ENCODE measurements at regions not wholly inside any gene's neighbourhood (a gene's known extent, or its start where the extent isn't known, plus 50 kb on each side); places are given as distances from the start of the nearest gene placed in this dataset.

- TF ChIP-seq, protein P1, sequence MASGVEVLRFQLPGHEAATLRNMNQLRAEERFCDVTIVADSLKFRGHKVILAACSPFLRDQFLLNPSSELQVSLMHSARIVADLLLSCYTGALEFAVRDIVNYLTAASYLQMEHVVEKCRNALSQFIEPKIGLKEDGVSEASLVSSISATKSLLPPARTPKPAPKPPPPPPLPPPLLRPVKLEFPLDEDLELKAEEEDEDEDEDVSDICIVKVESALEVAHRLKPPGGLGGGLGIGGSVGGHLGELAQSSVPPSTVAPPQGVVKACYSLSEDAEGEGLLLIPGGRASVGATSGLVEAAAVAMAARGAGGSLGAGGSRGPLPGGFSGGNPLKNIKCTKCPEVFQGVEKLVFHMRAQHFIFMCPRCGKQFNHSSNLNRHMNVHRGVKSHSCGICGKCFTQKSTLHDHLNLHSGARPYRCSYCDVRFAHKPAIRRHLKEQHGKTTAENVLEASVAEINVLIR (CRISPR knock-in tag; IDR thresholded peaks at IDR 0.05) = no peak
- TF ChIP-seq HSF4 (CRISPR knock-in tag; IDR thresholded peaks at IDR 0.05; ENCODE audit: borderline replicate concordance) (peak; percentile 14; the same call in 1 of the 2 replicates), HDAC2 (IDR thresholded peaks at IDR 0.05) (no peak; the same call in none of the 2 replicates), HCFC1 (IDR thresholded peaks at IDR 0.05; ENCODE audit: low read depth, low read length) (no peak), FOSL1 (tag; conservative IDR thresholded peaks at IDR 0.05) (peak; percentile 84), SREBF1 (IDR thresholded peaks at IDR 0.05; ENCODE audit: borderline replicate concordance, low read depth, low read length) (no peak), FOXK1 (CRISPR knock-in tag; IDR thresholded peaks at IDR 0.05; ENCODE audit: borderline replicate concordance) (no peak), THRAP3 (IDR thresholded peaks at IDR 0.05; ENCODE audit: borderline replicate concordance) (peak; percentile 97; the same call in 1 of the 2 replicates), NONO (IDR thresholded peaks at IDR 0.05; ENCODE audit: low read depth in 2 of 2, low read length in 1 of 2) (no peak), VEZF1 (CRISPR knock-in tag; IDR thresholded peaks at IDR 0.05) (peak; percentile 4), DDX20 (tag; IDR thresholded peaks at IDR 0.05; ENCODE audit: low read depth) (peak; percentile 26; the same call in 1 of the 2 replicates), ZC3H8 (IDR thresholded peaks at IDR 0.05) (0 out of 2 replicates have a peak, but pooled peaks have one; percentile 9), SNRNP70 (optimal IDR thresholded peaks at IDR 0.05; ENCODE audit: low read depth, low read length) (no peak), ZNF79 (CRISPR knock-in tag; IDR thresholded peaks at IDR 0.05; ENCODE audit: low read depth) (0 out of 2 replicates have a peak, but pooled peaks have one; percentile 65), ZNF778 (CRISPR knock-in tag; IDR thresholded peaks at IDR 0.05) (no peak), SREBF2 (CRISPR knock-in tag; IDR thresholded peaks at IDR 0.05) (no peak), PHF8 (IDR thresholded peaks at IDR 0.05; ENCODE audit: borderline replicate concordance, low read length) (no peak), ZNF431 (CRISPR knock-in tag; IDR thresholded peaks at IDR 0.05) (no peak), ZNF282 (CRISPR knock-in tag; IDR thresholded peaks at IDR 0.05) (no peak), SUPT5H (IDR thresholded peaks at IDR 0.05) (peak; percentile 84)
- TF ChIP-seq, protein P2, sequence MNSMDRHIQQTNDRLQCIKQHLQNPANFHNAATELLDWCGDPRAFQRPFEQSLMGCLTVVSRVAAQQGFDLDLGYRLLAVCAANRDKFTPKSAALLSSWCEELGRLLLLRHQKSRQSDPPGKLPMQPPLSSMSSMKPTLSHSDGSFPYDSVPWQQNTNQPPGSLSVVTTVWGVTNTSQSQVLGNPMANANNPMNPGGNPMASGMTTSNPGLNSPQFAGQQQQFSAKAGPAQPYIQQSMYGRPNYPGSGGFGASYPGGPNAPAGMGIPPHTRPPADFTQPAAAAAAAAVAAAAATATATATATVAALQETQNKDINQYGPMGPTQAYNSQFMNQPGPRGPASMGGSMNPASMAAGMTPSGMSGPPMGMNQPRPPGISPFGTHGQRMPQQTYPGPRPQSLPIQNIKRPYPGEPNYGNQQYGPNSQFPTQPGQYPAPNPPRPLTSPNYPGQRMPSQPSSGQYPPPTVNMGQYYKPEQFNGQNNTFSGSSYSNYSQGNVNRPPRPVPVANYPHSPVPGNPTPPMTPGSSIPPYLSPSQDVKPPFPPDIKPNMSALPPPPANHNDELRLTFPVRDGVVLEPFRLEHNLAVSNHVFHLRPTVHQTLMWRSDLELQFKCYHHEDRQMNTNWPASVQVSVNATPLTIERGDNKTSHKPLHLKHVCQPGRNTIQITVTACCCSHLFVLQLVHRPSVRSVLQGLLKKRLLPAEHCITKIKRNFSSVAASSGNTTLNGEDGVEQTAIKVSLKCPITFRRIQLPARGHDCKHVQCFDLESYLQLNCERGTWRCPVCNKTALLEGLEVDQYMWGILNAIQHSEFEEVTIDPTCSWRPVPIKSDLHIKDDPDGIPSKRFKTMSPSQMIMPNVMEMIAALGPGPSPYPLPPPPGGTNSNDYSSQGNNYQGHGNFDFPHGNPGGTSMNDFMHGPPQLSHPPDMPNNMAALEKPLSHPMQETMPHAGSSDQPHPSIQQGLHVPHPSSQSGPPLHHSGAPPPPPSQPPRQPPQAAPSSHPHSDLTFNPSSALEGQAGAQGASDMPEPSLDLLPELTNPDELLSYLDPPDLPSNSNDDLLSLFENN (IDR thresholded peaks at IDR 0.05; ENCODE audit: low read depth in 2 of 2, low read length in 2 of 2) = peak in 1 of 2 experiments; percentile 62; a peak in 1 of 4 replicates
- TF ChIP-seq, protein P3, sequence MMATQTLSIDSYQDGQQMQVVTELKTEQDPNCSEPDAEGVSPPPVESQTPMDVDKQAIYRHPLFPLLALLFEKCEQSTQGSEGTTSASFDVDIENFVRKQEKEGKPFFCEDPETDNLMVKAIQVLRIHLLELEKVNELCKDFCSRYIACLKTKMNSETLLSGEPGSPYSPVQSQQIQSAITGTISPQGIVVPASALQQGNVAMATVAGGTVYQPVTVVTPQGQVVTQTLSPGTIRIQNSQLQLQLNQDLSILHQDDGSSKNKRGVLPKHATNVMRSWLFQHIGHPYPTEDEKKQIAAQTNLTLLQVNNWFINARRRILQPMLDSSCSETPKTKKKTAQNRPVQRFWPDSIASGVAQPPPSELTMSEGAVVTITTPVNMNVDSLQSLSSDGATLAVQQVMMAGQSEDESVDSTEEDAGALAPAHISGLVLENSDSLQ (IDR thresholded peaks at IDR 0.05) = peak; percentile 60
These were observed 754.0 kb upstream of the ADGRB3 start (continued) for GRCh38 chr6:67880939-67881705.

All from K562 (cell line).